ENCODE measurements at regions not wholly inside any gene's neighbourhood (a gene's known extent, or its start where the extent isn't known, plus 50 kb on each side); places are given as distances from the start of the nearest gene placed in this dataset.

GRCh38 chr1:87178441-87178840 is 150.2 kb upstream of the LMO4 start:
- TF ChIP-seq POLR2AphosphoS5 (IDR thresholded peaks at IDR 0.05; ENCODE audit: insufficient read depth, low read depth, low read length) (no peak), EZH2 (IDR thresholded peaks at IDR 0.05; ENCODE audit: borderline replicate concordance, low read depth, low read length, severe bottlenecking) (no peak), POLR2A (IDR thresholded peaks at IDR 0.05; ENCODE audit: low read depth, low read length) (no peak), JUN (IDR thresholded peaks at IDR 0.05; ENCODE audit: borderline replicate concordance, insufficient read depth, insufficient read length, low read depth) (no peak)
- TF ChIP-seq, protein P1, sequence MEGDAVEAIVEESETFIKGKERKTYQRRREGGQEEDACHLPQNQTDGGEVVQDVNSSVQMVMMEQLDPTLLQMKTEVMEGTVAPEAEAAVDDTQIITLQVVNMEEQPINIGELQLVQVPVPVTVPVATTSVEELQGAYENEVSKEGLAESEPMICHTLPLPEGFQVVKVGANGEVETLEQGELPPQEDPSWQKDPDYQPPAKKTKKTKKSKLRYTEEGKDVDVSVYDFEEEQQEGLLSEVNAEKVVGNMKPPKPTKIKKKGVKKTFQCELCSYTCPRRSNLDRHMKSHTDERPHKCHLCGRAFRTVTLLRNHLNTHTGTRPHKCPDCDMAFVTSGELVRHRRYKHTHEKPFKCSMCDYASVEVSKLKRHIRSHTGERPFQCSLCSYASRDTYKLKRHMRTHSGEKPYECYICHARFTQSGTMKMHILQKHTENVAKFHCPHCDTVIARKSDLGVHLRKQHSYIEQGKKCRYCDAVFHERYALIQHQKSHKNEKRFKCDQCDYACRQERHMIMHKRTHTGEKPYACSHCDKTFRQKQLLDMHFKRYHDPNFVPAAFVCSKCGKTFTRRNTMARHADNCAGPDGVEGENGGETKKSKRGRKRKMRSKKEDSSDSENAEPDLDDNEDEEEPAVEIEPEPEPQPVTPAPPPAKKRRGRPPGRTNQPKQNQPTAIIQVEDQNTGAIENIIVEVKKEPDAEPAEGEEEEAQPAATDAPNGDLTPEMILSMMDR (IDR thresholded peaks at IDR 0.05; ENCODE audit: extremely low read depth in 1 of 2, insufficient read depth in 1 of 2, low read depth in 1 of 2, low read length in 2 of 2) = no peak
- TF ChIP-seq, protein P2, sequence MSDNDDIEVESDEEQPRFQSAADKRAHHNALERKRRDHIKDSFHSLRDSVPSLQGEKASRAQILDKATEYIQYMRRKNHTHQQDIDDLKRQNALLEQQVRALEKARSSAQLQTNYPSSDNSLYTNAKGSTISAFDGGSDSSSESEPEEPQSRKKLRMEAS (IDR thresholded peaks at IDR 0.05; ENCODE audit: insufficient read depth, insufficient read length) = no peak
